ENCODE measurements at regions not wholly inside any gene's neighbourhood (a gene's known extent, or its start where the extent isn't known, plus 50 kb on each side); places are given as distances from the start of the nearest gene placed in this dataset.

GRCh38 chr1:90443354-90443753 is 273.7 kb downstream of the BARHL2 start:
- no peak for TF ChIP-seq CTCF (IDR thresholded peaks at IDR 0.05)

- TF ChIP-seq CTCF (IDR thresholded peaks at IDR 0.05) = no peak
Observed at GRCh38 chr1:90435351-90435750, 281.8 kb downstream of the BARHL2 start.

- no peak for TF ChIP-seq CTCF (IDR thresholded peaks at IDR 0.05)
Observed at GRCh38 chr1:90434460-90434859, 282.6 kb downstream of the BARHL2 start.

- no peak for TF ChIP-seq CTCF (IDR thresholded peaks at IDR 0.05)
Observed at GRCh38 chr1:90417126-90417525, 300.0 kb downstream of the BARHL2 start.

- TF ChIP-seq CTCF (IDR thresholded peaks at IDR 0.05) = no peak
Observed at GRCh38 chr1:90414201-90414600, 302.9 kb downstream of the BARHL2 start.

GRCh38 chr1:90413519-90413918 is 303.6 kb downstream of the BARHL2 start:
- TF ChIP-seq CTCF (IDR thresholded peaks at IDR 0.05) = no peak

GRCh38 chr1:90412563-90412962 is 304.5 kb downstream of the BARHL2 start:
- TF ChIP-seq CTCF (IDR thresholded peaks at IDR 0.05) = no peak

GRCh38 chr1:90411185-90411584 is 305.9 kb downstream of the BARHL2 start:
- no peak for TF ChIP-seq CTCF (IDR thresholded peaks at IDR 0.05)
